HCT116 (cell line): ENCODE measurements at regions not wholly inside any gene's neighbourhood (a gene's known extent, or its start where the extent isn't known, plus 50 kb on each side); places are given as distances from the start of the nearest gene placed in this dataset.

Experiments used
- ATAC-seq: fragments of 200-7000 bp; cut with Tn5 transposase; 2 replicates; pipeline ENCODE4 v1.9.1; 2020; ENCODE audit warnings: mild to moderate bottlenecking, moderate library complexity
- BruUV-seq: library from RNA; stranded (reverse); fragments of 400-500 nt; replicated peaks from 2 replicates; lab custom pipeline; 2021; lab: Mats Ljungman, UMichigan
- CTCF ChIA-PET: fragments of 300-600 bp; sonication (Branson Sonifier 250); formaldehyde crosslinking; loops from one replicate; lab custom pipeline; 2021; ENCODE audit warnings: antibody characterized with exemption; lab: Charles Lee
- POLR2A ChIA-PET: fragments of 300-600, 350-600 bp; sonication (Branson Sonifier 250); formaldehyde crosslinking; loops from one replicate; lab custom pipeline; 2021; ENCODE audit warnings: antibody characterized with exemption; lab: Charles Lee
- RAD21 ChIA-PET, 2 experiments: fragments of 300-600 bp; sonication (Branson Sonifier 250); formaldehyde crosslinking; loops; one replicate each; lab custom pipeline; 2023; ENCODE audit warnings: low total read pairs in 2 of 2; ENCODE audit not compliant: uncharacterized antibody in 2 of 2, unreplicated experiment in 2 of 2, low non-redundant PET in 1 of 2; lab: Charles Lee
- DNase-seq: peaks from one replicate; pipeline ENCODE4 v3.0.0-alpha.2; 2010; ENCODE audit warnings: low read depth, low spot score
- H2AFZ ChIP-seq: fragments of 200-600 bp; shearing (Covaris generic), sonication (generic); 2 replicates; pipeline ENCODE4 v1.6.1; 2017; ENCODE audit warnings: low read depth, mixed run types, mixed read lengths, antibody characterized with exemption, low read length; ENCODE audit not compliant: poor library complexity, severe bottlenecking
- H3K27ac ChIP-seq: 2 replicates; pipeline ENCODE4 v1.5.1; 2012; ENCODE audit warnings: low read depth, low read length
- H3K27me3 ChIP-seq: fragments of 200-600 bp; sonication (generic); 2 replicates; pipeline ENCODE4 v1.6.1; 2016; ENCODE audit warnings: mixed run types, low read length, mixed read lengths; ENCODE audit not compliant: insufficient read depth
- H3K36me3 ChIP-seq, 2 experiments: fragments of 200-500 bp in 1 of 2; fragments of 200-600 bp in 1 of 2; sonication (Bioruptor generic) in 1 of 2; sonication (generic) in 1 of 2; 2 replicates each; pipeline versions ENCODE4 v1.5.1 to v1.6.1; 2014 to 2016; ENCODE audit warnings: low read length in 2 of 2, inconsistent platforms in 1 of 2, mixed read lengths in 1 of 2, mixed run types in 1 of 2; ENCODE audit not compliant: insufficient read depth in 2 of 2, control insufficient read depth in 1 of 2
- H3K4me1 ChIP-seq, 2 experiments: fragments of 200-600 bp in 1 of 2; sonication (generic) in 1 of 2; 2 replicates each; pipeline versions ENCODE4 v1.5.1 to v1.6.1; 2012 to 2017; ENCODE audit warnings: low read length in 2 of 2, inconsistent platforms in 1 of 2, mild to moderate bottlenecking in 1 of 2, mixed read lengths in 1 of 2, mixed run types in 1 of 2, moderate library complexity in 1 of 2; ENCODE audit not compliant: insufficient read depth in 2 of 2, control insufficient read depth in 1 of 2
- H3K4me2 ChIP-seq: fragments of 200-600 bp; sonication (generic); 2 replicates; pipeline ENCODE4 v1.6.1; 2017; ENCODE audit warnings: mixed run types, low read length, mixed read lengths
- H3K4me3 ChIP-seq, 2 experiments: fragments of 200-600 bp in 1 of 2; sonication (generic) in 1 of 2; replicated peaks in 1 of 2; 2 replicates each; pipeline ENCODE4 v1.5.1; 2011 to 2016; ENCODE audit warnings: low read length in 2 of 2, control low read depth in 1 of 2, low read depth in 1 of 2, mild to moderate bottlenecking in 1 of 2, mixed read lengths in 1 of 2, mixed run types in 1 of 2
- H3K79me2 ChIP-seq: fragments of 200-600 bp; sonication (generic); 2 replicates; pipeline ENCODE4 v1.6.1; 2017; ENCODE audit warnings: mild to moderate bottlenecking, mixed run types, low read length, moderate library complexity, mixed read lengths; ENCODE audit not compliant: insufficient read depth
- H3K9ac ChIP-seq: fragments of 200-600 bp; sonication (generic); 2 replicates; pipeline ENCODE4 v1.6.1; 2016; ENCODE audit warnings: low read length, mixed read lengths
- H3K9me2 ChIP-seq: fragments of 200-600 bp; sonication (generic), shearing (Covaris generic); 2 replicates; pipeline ENCODE4 v1.6.1; 2017; ENCODE audit warnings: mixed run types, mild to moderate bottlenecking, moderate library complexity; ENCODE audit not compliant: insufficient read depth
- H3K9me3 ChIP-seq, 2 experiments: fragments of 200-500 bp in 1 of 2; fragments of 200-600 bp in 1 of 2; sonication (Bioruptor generic) in 1 of 2; sonication (generic) in 1 of 2; 2 replicates each; pipeline ENCODE4 v1.6.1; 2014 to 2017; ENCODE audit warnings: low read length in 2 of 2, mixed read lengths in 2 of 2, inconsistent platforms in 1 of 2, low read depth in 1 of 2, mild to moderate bottlenecking in 1 of 2, mixed run types in 1 of 2, moderate library complexity in 1 of 2; ENCODE audit not compliant: control insufficient read depth in 1 of 2, insufficient read depth in 1 of 2
- H4K20me1 ChIP-seq: fragments of 200-600 bp; sonication (generic), shearing (Covaris generic); 2 replicates; pipeline ENCODE4 v1.6.1; 2017; ENCODE audit warnings: mixed run types, mild to moderate bottlenecking, moderate library complexity; ENCODE audit not compliant: insufficient read depth
- EZH2 ChIP-seq: fragments of 200-600 bp; sonication (generic); IDR thresholded peaks from 2 replicates; pipeline ENCODE4 v1.6.1; 2017; ENCODE audit warnings: antibody characterized with exemption, mixed run types
- FOSL1 ChIP-seq: IDR thresholded peaks from 2 replicates; pipeline ENCODE4 v1.6.1; 2012; ENCODE audit warnings: low read depth
- JUND ChIP-seq: IDR thresholded peaks from 2 replicates; pipeline ENCODE4 v1.6.1; 2012
- MAX ChIP-seq: IDR thresholded peaks from 2 replicates; pipeline ENCODE4 v1.6.1; 2012
- POLR2A ChIP-seq: IDR thresholded peaks from 2 replicates; pipeline ENCODE4 v1.7.0; 2011; ENCODE audit warnings: borderline replicate concordance; ENCODE audit not compliant: insufficient read depth, insufficient read length; ENCODE audit errors: extremely low read depth
- POLR2AphosphoS5 ChIP-seq: IDR thresholded peaks from 2 replicates; pipeline ENCODE4 v1.6.1; 2011; ENCODE audit warnings: mild to moderate bottlenecking, low read depth, low read length, moderate library complexity
- REST ChIP-seq: IDR thresholded peaks from 2 replicates; pipeline ENCODE4 v1.6.1; 2012; ENCODE audit warnings: low read depth
- SIN3A ChIP-seq: IDR thresholded peaks from 2 replicates; pipeline ENCODE4 v1.6.1; 2012; ENCODE audit warnings: low read depth
- SP1 ChIP-seq: IDR thresholded peaks from 2 replicates; pipeline ENCODE4 v1.6.1; 2012; ENCODE audit warnings: low read depth
- SRF ChIP-seq: IDR thresholded peaks from 2 replicates; pipeline ENCODE4 v1.6.1; 2012; ENCODE audit warnings: low read depth
- intact Hi-C: fragments of 100-400 bp; cut with micrococcal nuclease; formaldehyde crosslinking; loops from 2 replicates; pipeline ENCODE4 v1.10.0; 2022
- TF ChIP-seq, protein P1 (sequence below), 3 experiments: fragments of 200-600 bp in 1 of 3; sonication (generic) in 1 of 3; IDR thresholded peaks in 2 of 3; conservative IDR thresholded peaks in 1 of 3; 2 replicates each; pipeline ENCODE4 v1.5.1; 2012 to 2017; ENCODE audit warnings: low read depth in 2 of 3, low read length in 2 of 3, antibody characterized with exemption in 1 of 3, borderline replicate concordance in 1 of 3, control low read depth in 1 of 3, mild to moderate bottlenecking in 1 of 3, mixed read lengths in 1 of 3, mixed run types in 1 of 3, moderate library complexity in 1 of 3; ENCODE audit not compliant: insufficient read depth in 1 of 3

DNA sequence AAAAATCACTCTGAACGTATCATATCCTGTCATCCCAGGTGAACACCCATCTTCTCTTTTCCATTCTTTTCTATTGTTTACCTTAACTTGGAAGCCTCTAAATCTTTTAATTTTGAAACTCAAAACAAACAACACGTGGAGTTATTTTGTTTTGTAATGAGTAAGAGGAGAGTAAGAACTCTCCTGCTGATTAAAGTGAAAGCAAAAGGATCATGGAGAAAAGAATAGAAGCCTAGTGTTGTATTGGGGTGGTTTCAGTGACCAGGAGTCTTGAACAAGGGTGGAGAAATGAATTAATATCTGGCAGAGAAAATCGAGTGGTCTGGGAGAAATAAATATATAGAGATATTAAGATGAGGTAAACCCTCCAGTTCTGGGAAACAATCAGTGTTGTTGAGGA is 237.4 kb upstream of the UGT8 start:
- Histone ChIP-seq H2AFZ (peak overlapping the region; percentile 32), H3K27me3 (no peaks in the 10 kb centered on the region), H3K79me2 (no peaks in the 10 kb centered on the region), H3K36me3 (no peaks in the 10 kb centered on the region), H3K27ac (no peak overlapping the region), H3K9ac (no peak overlapping the region), H3K4me1 (peaks cover 0 to 5% of the 10 kb centered on the region in 2 experiments; a peak in 1 of 4 replicates), H3K9me2 (no peaks in the 10 kb centered on the region), H3K4me2 (no peak overlapping the region), H3K4me3 (no peak overlapping the region), H3K9me3 (no peaks in the 10 kb centered on the region), H4K20me1 (no peaks in the 10 kb centered on the region)
- RAD21 ChIA-PET = no interaction called here
- TF ChIP-seq, protein P1, sequence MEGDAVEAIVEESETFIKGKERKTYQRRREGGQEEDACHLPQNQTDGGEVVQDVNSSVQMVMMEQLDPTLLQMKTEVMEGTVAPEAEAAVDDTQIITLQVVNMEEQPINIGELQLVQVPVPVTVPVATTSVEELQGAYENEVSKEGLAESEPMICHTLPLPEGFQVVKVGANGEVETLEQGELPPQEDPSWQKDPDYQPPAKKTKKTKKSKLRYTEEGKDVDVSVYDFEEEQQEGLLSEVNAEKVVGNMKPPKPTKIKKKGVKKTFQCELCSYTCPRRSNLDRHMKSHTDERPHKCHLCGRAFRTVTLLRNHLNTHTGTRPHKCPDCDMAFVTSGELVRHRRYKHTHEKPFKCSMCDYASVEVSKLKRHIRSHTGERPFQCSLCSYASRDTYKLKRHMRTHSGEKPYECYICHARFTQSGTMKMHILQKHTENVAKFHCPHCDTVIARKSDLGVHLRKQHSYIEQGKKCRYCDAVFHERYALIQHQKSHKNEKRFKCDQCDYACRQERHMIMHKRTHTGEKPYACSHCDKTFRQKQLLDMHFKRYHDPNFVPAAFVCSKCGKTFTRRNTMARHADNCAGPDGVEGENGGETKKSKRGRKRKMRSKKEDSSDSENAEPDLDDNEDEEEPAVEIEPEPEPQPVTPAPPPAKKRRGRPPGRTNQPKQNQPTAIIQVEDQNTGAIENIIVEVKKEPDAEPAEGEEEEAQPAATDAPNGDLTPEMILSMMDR (IDR thresholded peaks at IDR 0.05 in 2 of 3, conservative IDR thresholded peaks at IDR 0.05 in 1 of 3; ENCODE audit: borderline replicate concordance in 1 of 3, insufficient read depth in 1 of 3, low read depth in 2 of 3, low read length in 2 of 3) = no peak
- no peak for TF ChIP-seq JUND
- no peak for TF ChIP-seq EZH2
- no peak for TF ChIP-seq POLR2AphosphoS5
- no peak for TF ChIP-seq POLR2A
- no peak for TF ChIP-seq MAX
- TF ChIP-seq SRF = no peak
- no peak for TF ChIP-seq SIN3A
- no peak for TF ChIP-seq REST
- no peak for TF ChIP-seq SP1
- TF ChIP-seq FOSL1 = no peak
- CTCF ChIA-PET = no interaction called here
- ATAC-seq (no peak), DNase-seq (no peak)
- no TSS peak for BruUV-seq
- POLR2A ChIA-PET = no interaction called here
- intact Hi-C loops = no loop called here
